COLO668 (cell line): ENCODE measurements at regions not wholly inside any gene's neighbourhood (a gene's known extent, or its start where the extent isn't known, plus 50 kb on each side); places are given as distances from the start of the nearest gene placed in this dataset.
"Not testable (repeated sequence)": the region's sequence is repeated elsewhere in the genome, so short reads cannot be mapped to it uniquely, and the experiment has no call there.

Experiments
- DNase-seq: peaks from one replicate; lab custom pipeline; 2025; ENCODE audit not compliant: unreplicated experiment; lab: John Stamatoyannopoulos, UW

DNA sequence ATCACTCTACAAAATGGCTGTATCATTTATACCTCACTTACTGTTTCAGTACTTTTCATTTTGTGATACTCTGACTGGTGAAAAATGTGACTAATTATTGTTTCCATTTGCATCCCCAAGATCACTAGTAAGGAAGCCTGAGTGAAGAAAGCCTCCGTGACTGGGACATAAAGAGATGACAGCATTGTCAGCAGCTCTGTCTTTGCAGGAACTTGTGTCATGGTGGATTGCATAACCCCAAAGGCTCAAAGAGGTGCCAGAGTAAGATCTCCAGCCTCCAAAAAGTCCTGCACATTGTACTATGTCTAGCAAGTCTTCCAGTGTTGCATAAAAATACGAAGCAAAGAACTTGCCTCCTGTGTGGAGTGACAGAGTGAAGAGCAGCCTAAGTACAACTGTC lies 187.5 kb upstream of the CRIM1 start:
- no peak for DNase-seq

DNA sequence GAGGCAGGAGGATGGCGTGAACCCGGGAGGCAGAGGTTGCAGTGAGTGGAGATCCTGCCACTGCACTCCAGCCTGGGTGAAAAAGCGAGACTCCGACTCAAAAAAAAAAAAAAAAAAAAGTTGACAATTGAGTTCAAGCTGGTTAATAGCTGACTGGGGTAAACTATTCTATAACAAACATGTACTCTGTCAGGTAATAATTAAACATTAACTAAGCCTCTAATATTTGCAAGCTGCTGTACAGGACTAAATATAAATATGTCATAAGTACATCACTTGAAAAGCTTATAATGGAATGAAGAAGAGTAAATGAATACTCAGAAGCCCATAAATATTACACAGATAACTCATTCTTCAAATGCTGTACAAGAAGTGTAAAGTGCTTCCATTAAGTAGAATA lies 190.4 kb upstream of the CRIM1 start:
- no peak for DNase-seq

DNA sequence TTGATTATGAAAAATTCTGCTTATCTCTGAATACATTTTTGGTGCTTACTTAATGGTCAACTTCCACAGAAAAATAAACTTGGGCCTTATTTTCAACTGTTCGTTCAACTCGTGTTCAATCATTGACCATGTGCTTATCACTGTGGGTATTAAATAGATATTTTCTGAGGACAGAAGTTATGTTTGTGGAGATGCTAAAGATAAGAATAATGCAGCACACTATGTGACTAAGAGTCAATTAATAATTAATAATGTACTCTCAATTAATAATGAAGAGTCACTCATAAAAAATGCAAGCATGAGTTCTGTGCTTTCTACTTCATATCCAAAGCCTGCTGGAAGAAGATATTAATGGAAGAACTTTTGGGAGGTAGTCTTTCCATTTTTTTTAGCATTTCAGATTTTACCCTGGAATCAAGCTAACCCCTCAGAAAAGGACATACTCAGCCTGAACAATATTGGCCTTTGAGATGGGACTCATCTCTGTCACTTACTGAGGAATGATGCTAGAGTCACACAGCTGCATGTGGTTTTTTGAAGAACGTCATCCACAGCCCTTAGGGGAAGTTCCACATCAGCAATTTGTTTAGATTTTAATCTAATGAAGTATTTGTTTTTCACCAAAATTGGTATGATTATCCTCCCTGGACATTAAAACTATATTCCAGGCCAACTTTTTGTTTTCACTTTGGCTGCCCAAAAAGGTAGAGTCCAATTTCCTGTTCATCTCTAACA lies 191.9 kb upstream of the CRIM1 start:
- no peak for DNase-seq

DNA sequence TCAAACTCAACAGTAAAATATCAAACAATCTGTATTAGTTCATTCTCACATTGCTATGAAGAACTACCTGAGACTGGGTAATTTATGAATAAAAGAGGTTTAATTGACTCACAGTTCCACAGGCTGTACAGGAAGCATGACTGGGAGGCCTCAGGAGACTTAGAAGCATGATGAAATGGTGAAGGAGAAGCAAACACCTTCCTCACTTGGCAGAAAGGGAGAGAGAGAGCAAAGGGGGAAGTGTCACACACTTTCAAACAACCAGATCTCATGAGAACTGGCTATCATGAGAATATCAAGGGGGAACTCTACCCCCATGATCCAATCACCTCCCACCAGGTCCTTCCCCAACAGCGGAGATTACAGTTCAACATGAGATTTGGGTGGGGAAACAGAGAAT lies 198.5 kb upstream of the CRIM1 start:
- not testable (repeated sequence) for DNase-seq

DNA sequence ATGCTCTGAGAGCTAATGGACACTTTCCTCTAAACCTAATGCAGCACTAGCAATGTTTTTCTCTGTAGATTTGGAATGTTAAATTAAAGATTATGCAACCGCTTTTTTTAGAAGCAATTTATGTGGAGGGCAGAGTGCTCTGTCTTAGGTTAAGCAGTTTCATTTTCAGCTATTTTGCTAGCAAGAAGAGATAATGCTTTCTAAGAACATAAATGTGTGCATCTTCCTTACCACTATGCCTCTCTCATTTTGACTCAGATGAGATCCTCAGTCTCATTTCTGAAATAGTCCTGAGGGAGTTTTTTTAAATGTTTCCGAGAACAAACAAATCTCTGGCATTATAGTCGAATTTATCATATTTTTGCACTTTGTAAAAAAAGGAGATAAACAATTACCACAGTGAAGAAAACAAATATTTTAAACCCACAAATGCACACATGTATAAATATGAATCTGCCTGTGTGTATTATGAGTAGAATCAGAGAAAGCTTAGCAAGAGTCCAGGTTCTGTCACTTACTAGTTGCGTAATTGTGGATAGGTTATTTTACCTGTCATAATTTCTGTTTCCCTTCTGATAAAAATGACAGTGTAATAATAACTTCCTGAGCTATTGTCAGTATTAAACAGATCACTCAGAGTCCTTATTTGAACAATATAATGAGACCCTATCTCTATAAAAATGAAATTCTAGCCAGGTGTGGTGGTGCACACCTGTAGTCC lies 207.7 kb upstream of the CRIM1 start:
- DNase-seq = no peak

DNA sequence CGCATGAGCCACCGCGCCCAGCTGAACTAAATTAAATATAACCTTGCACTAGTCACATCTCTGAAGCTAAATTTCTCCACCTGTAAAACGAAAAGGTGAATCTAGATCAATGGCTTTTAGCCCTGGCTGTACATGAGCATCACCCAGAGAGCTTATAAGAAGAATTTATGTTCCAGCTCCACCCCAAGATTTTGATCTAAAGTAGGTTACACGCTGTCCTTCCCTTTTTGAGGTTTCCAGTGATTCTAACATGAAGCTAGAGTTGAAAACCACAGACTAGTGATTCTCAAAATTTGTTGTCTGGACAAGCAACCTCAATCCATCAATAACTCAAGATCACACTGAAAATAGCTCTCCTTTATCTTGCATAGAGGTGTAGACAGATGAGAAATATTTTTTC lies 208.8 kb upstream of the CRIM1 start:
- DNase-seq = no peak

DNA sequence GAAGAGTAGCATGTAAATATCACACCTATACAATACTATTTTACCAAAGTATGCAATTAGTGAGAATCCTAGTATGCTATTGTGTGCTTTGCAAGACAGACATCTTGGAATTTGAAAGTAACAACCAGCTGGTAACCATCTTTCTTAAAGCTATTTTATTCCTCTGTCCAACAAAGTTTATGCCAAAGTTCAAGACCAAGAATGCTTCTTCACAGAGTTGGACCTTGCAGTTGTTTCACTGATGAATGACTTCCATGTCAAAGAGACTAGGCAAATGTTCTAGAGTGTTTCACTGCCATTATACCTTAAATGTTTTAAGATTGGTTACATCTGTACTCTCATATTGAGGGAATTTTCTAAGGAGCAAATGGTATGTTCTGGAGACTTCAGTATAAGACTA lies 215.2 kb upstream of the CRIM1 start:
- no peak for DNase-seq

DNA sequence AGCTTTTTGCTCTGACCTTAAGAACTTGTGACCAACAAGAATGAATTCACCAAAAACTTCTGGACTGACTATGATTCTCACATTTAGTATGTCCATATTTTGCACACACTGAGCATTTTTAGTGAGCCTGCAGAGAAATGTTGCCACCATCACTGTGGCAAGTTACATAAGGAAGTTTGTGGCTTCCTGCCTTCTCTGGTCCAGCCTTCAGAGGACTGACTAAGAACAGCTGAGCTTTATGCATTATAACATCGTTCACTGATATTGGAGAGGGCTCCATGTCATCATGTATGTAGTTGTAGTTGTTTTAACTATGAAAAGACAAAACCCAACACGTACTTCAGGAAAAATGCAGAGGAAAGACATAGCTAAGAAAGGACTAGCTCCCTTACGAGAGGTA lies 218.0 kb upstream of the CRIM1 start:
- DNase-seq = no peak

DNA sequence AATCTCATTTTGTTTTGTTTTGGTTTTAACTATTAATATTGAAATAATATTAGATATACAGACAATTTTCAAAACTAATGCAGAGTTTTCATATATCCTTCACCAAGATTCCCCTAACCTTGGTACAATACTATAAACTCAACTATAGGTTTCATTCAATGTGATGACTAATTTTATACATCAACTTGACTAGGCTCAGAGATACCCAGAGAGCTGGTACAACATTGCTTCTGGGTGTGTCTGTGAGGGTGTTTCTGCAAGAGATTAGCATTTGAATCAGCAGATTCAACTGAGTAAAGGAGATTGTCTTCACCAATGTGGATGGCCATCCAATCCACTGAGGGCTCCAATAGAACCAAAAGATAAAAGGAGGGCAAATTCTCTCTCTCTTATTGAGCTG lies 221.3 kb upstream of the CRIM1 start:
- DNase-seq = no peak

DNA sequence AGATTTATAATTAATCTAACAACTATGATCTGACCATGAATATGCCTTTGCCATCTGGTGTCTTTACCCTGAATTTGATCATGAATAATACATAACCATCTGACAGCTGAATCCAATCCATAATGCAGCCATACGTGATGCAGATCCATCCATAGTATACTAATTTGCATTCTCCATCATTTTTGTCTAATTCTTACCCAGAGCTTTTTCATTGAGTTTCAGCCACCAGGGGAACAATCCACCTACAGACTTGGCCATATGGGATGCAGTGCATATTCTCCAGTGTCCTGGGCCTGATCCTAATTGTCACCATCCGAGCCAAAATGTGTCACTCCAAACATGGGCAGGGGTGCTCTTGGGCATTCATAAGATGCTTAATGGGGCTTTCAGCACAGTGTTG lies 227.2 kb upstream of the CRIM1 start:
- no peak for DNase-seq

DNA sequence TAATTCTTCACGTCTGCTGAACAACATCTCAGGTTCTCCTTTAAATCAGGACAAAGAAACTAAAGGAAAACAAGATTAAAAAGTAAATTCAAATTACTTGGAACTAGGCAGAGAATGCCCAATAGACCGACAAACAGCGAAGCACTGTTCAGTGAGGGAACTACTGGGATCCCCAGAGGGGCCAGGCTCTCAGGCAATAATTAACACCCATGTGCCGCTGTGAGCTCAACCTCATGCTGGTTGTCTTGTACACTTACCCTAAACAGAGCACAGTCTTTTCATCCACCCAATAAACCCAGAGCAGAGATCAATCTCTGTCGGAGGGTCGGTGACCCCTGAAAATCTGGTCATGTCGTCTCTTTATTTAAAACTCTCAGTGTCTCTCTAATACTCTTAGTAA lies 229.9 kb upstream of the CRIM1 start:
- DNase-seq = no peak

DNA sequence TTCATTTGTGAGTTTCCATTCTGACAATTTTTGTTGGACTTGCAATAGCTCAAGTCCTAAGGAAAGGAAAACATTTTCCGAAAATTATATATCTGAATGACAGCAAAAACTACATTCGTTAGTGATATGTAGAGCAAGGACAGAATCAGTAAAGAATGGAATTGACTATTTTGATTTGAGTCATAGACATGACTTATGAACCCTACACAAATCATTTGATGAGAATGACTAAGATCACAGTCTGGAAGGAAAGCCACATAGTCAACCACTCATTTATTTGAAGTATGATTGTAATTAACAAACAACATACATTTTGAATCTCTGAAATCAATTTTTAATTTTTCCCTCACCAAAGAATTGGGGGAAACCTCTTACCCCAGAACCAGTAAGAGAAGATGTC lies 231.6 kb upstream of the CRIM1 start:
- DNase-seq = no peak

DNA sequence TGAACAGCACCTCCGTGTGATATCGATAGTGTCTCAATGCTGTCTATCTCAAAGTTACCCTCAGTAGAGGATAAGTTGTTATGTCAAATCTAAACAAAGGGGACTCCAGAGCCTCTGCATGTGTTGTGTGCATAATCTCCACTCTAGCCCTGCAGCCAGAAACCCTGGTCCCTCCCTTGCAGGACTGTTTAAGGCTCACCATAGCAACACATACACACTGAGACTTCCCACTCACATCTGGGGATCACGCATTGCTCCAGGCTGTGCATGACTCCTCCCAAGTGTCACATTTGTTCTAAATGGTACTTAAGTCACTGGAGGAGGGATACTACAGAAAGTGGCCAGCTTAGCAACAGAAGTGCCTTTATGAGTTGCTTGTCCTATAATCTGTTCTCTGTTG lies 258.6 kb upstream of the CRIM1 start:
- DNase-seq = no peak

DNA sequence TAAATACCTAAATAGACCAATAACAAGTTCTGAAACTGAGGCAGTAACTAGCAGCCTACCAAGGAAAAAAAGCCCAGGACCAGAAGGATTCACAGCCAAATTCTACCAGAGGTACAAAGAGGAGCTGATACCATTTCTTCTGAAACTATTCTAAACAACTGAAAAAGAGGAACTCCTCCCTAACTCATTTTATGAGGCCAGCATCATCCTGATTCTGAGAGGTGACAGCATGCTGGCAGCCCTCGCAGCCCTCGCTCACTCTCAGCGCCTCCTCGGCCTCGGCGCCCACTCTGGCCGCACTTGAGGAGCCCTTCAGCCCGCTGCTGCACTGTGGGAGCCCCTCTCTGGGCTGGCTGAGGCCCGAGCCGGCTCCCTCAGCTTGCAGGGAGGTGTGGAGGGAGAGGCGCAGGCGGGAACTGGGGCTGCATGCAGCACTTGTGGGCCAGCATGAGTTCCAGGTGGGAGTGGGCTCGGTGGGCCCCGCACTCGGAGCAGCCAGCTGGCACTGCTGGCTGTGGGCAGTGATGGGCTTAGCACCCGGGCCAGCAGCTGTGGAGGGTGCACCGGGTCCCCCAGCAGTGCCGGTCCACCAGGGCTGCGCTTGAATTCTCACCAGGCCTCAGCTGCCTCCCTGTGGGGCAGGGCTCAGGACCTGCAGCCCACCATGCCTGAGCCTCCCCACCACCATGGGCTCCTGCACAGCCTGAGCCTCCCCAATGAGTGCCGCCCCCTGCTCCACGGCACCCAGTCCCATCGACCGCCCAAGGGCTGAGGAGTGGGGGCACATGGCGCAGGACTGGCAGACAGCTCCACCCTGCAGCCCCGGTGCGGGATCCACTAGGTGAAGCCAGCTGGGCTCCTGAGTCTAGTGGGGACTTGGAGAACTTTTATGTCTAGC lies 263.5 kb upstream of the CRIM1 start:
- DNase-seq = not testable (repeated sequence)

DNA sequence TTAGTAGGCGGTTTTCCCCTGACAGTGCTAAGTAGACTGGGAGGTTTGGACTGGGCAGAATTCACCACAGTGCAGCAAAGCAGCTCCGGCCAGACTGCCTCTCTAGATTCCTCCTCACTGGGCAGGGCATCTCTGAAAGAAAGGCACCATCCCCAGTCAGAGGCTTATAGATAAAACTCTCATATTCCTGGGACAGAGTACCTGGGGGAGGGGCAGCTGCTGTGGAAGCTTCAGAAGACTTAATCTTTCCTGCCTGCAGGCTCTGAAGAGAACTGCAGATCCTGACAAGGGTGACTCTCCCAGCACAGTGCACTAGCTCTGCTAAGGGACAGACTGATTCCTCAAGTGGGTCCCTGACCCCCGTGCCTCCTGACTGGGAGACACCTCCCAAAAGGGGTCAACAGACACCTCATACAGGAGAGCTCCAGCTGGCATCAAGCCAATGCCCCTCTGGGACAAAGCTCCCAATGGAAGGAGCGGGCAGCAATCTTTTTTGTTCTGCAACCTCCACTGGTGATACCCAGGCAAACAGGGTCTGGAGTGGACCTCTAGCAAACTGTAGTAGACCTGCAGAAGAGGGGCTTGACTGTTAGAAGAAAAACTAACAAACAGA lies 266.8 kb upstream of the CRIM1 start:
- no peak for DNase-seq

DNA sequence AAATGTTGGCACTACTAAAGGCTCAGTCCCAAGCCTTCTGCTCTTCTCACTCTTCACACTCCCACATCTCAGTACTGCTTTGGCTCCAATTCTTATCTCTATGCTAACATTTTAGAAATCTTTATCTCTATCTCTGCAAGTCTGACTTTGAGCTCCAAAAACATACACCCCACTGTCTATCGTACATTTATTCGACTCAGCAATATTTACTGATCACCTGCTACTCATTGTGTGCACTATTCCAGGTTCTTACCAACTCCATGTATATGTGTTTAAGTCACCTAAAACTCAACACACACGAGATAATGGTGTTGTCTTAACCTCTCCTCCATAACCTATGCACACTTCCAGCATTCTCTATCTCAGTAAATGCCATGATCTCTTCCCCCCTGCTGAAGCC lies 268.2 kb upstream of the CRIM1 start:
- DNase-seq = no peak

DNA sequence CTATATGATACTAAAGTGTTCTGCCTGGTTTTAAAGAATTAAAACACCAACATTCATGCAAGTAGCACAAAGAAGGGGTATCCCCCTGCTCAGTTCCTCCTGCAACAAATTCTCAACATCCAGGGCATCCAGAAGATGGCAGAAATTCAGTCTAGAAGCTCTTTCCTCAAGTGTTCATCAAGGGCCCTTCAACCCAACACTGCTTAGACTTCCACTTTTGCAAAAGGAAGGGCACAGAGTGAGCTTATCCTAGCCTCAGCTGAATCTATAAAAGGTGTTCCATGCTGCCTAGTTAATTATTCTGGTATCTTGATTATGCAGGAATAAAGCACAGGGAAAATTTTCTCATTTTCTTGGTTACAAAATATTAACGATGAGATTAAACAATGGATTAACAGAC lies 275.8 kb upstream of the CRIM1 start:
- DNase-seq = no peak

DNA sequence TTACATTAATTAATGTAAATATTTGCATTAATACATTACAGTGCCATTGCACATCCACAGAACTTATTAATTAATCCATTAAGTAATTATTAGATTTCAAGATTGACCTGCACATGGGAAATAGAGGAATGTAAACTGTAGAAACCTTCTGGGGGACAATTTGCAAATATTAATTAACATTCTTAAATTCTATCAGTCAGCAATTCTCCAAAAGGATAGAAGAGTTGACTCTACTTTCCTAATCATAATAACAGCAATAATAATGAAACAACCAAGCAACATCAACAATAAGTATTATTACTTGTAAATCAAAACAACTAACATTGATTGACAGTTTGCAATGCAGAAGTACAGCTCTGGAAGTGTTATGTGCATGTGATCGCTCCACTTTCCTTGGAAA lies 281.6 kb upstream of the CRIM1 start:
- no peak for DNase-seq

DNA sequence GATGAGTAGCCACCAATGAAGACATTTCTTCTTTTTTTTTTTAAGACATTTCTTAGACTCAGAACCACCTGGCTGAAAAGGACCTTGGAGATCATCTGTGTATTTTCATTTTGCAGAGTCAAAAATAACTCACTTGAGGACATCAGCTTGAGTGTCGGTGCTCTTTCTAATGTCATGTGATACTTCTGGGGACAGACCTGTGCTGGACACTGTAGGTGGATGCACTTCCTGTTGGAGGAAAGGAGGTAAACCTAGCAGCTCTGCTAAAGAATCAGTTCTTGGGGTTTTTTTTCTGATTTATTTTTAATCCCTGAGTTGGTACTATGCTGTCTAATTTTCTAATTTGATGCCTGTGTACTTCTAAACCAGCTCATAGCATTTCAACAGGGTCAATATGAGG lies 283.9 kb upstream of the CRIM1 start:
- no peak for DNase-seq

DNA sequence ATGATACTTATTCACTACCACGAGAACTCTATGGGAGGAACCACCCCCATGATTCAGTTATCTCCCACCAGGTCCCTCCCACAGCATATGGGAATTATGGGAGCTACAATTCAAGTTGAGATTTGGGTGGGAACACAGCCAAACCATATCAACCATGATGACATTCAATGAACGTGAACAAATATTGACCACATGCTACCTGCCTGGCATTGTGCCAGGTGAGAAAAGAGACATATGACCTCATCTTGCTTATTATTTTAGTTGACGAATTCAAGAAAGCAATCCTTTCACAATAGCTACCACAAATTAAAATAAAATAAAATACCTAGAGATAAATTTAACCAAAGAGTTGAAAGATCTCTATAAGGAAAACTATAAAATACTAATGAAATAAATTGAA lies 286.5 kb upstream of the CRIM1 start:
- DNase-seq = peak; percentile 9

DNA sequence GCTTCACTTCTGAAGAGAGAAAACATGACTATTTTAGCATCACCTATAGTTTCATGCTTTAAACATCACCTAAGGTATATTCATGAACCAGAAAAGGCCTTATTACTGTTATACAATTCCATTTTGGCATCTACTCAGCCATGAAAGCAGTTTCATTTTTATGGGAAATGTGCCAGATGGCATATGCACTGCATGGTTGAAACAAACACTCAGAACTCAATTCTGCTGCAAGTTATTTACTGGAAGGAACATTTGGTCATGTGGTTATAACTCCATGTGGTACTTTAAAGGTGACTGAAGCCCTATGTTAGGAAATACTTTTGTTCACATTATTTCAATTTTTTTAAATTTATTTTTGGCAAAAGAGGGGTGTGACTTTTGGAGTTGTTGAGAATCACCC lies 287.5 kb upstream of the CRIM1 start:
- DNase-seq = no peak
